Liver (tissue), 8 donors: ENCODE measurements at regions not wholly inside any gene's neighbourhood (a gene's known extent, or its start where the extent isn't known, plus 50 kb on each side); places are given as distances from the start of the nearest gene placed in this dataset.

ENCODE experiments used
- DNase-seq: peaks from one replicate; pipeline ENCODE4 v3.0.0-alpha.2; 2017; ENCODE audit warnings: low spot score
- H3K27ac ChIP-seq, 2 donors: one replicate each; pipeline ENCODE4 v1.7.0; 2013; ENCODE audit warnings: inconsistent platforms in 2 of 2, low read length in 2 of 2, control low read depth in 1 of 2, low read depth in 1 of 2, mild to moderate bottlenecking in 1 of 2
- H3K27me3 ChIP-seq, 4 donors: one replicate each; pipeline versions ENCODE4 v1.6.1 to v1.7.0; 2013; ENCODE audit warnings: low read length in 3 of 4, inconsistent platforms in 1 of 4, mild to moderate bottlenecking in 1 of 4, moderate library complexity in 1 of 4; ENCODE audit not compliant: control insufficient read depth in 4 of 4, insufficient read depth in 4 of 4
- H3K36me3 ChIP-seq, 4 donors: one replicate each; pipeline versions ENCODE4 v1.6.1 to v1.7.0; 2013; ENCODE audit warnings: low read length in 3 of 4, mild to moderate bottlenecking in 3 of 4, low read depth in 1 of 4, moderate library complexity in 1 of 4; ENCODE audit not compliant: control insufficient read depth in 4 of 4, insufficient read depth in 3 of 4
- H3K4me1 ChIP-seq, 4 donors: one replicate each; pipeline versions ENCODE4 v1.6.1 to v1.7.0; 2013; ENCODE audit warnings: low read length in 3 of 4, mild to moderate bottlenecking in 3 of 4, moderate library complexity in 1 of 4; ENCODE audit not compliant: control insufficient read depth in 4 of 4, insufficient read depth in 4 of 4
- H3K4me3 ChIP-seq, 3 donors: one replicate each; pipeline versions ENCODE4 v1.6.1 to v1.7.0; 2013; ENCODE audit warnings: low read length in 3 of 3, control low read depth in 1 of 3, low read depth in 1 of 3, mild to moderate bottlenecking in 1 of 3
- H3K9ac ChIP-seq, 2 donors: one replicate each; pipeline ENCODE4 v1.7.0; 2013; ENCODE audit warnings: low read length in 2 of 2, mild to moderate bottlenecking in 2 of 2, moderate library complexity in 2 of 2, control low read depth in 1 of 2, low read depth in 1 of 2
- H3K9me3 ChIP-seq, 4 donors: one replicate each; pipeline versions ENCODE4 v1.6.1 to v1.7.0; 2013; ENCODE audit warnings: low read length in 3 of 4; ENCODE audit not compliant: control insufficient read depth in 4 of 4
- EGR1 ChIP-seq, 2 donors: IDR thresholded peaks; 2 replicates each; pipeline ENCODE4 v1.6.1; 2016 to 2018; ENCODE audit warnings: antibody characterized with exemption in 2 of 2, low read depth in 2 of 2
- FOXA1 ChIP-seq: IDR thresholded peaks from 2 replicates; pipeline ENCODE4 v1.6.1; 2016; ENCODE audit warnings: antibody characterized with exemption
- FOXA2 ChIP-seq: IDR thresholded peaks from 2 replicates; pipeline ENCODE4 v1.6.1; 2016; ENCODE audit warnings: antibody characterized with exemption
- GABPA ChIP-seq, 2 donors: IDR thresholded peaks in 1 of 2; conservative IDR thresholded peaks in 1 of 2; 2 replicates each; pipeline ENCODE4 v1.6.1; 2016; ENCODE audit warnings: antibody characterized with exemption in 2 of 2, mild to moderate bottlenecking in 1 of 2, moderate library complexity in 1 of 2
- HNF4A ChIP-seq, 2 donors: conservative IDR thresholded peaks; 2 replicates each; pipeline ENCODE4 v1.6.1; 2016; ENCODE audit warnings: antibody characterized with exemption in 2 of 2, mild to moderate bottlenecking in 2 of 2
- HNF4G ChIP-seq: IDR thresholded peaks from 2 replicates; pipeline ENCODE4 v1.6.1; 2016; ENCODE audit warnings: antibody characterized with exemption
- JUND ChIP-seq, 2 donors: IDR thresholded peaks; 2 replicates each; pipeline ENCODE4 v1.6.1; 2016; ENCODE audit warnings: antibody characterized with exemption in 2 of 2
- NR2F2 ChIP-seq: IDR thresholded peaks from 2 replicates; pipeline ENCODE4 v1.6.1; 2016; ENCODE audit warnings: antibody characterized with exemption
- RAD21 ChIP-seq, 2 donors: IDR thresholded peaks; 2 replicates each; pipeline ENCODE4 v1.6.1; 2016; ENCODE audit warnings: antibody characterized with exemption in 2 of 2, mild to moderate bottlenecking in 2 of 2
- RXRA ChIP-seq, 2 donors: IDR thresholded peaks; 2 replicates each; pipeline ENCODE4 v1.6.1; 2017 to 2018; ENCODE audit warnings: antibody characterized with exemption in 2 of 2, mild to moderate bottlenecking in 1 of 2
- SP1 ChIP-seq: IDR thresholded peaks from 2 replicates; pipeline ENCODE4 v1.6.1; 2018; ENCODE audit warnings: antibody characterized with exemption, mild to moderate bottlenecking
- TAF1 ChIP-seq: conservative IDR thresholded peaks from 2 replicates; pipeline ENCODE4 v1.6.1; 2016; ENCODE audit warnings: antibody characterized with exemption, mild to moderate bottlenecking
- YY1 ChIP-seq: IDR thresholded peaks from 2 replicates; pipeline ENCODE4 v1.6.1; 2016; ENCODE audit warnings: antibody characterized with exemption, mild to moderate bottlenecking
- WGBS: extraction: QIAGEN DNeasy Blood & Tissue Kit; methylation state at CpG from one replicate; pipeline ENCODE4 v1.1.7; 2013; 5-methylcytosine and 5-hydroxymethylcytosine counted together
- TF ChIP-seq, protein P1 (sequence below): IDR thresholded peaks from 2 replicates; pipeline ENCODE4 v1.6.1; 2016; ENCODE audit warnings: antibody characterized with exemption
- TF ChIP-seq, protein P2 (sequence below): IDR thresholded peaks from 2 replicates; pipeline ENCODE4 v1.6.1; 2016; ENCODE audit warnings: antibody characterized with exemption
- TF ChIP-seq, protein P3 (sequence below): fragments of 150-350 bp; IDR thresholded peaks from 2 replicates; pipeline ENCODE4 v1.5.1; 2017; ENCODE audit warnings: improper control_type of control experiment, low read depth, low read length; ENCODE audit not compliant: missing input control
- TF ChIP-seq, protein P4 (sequence below): IDR thresholded peaks from 2 replicates; pipeline ENCODE4 v1.6.1; 2016; ENCODE audit warnings: antibody characterized with exemption, mild to moderate bottlenecking
- TF ChIP-seq, protein P5 (sequence below): IDR thresholded peaks from 2 replicates; pipeline ENCODE4 v1.6.1; 2016; ENCODE audit warnings: antibody characterized with exemption
- donor health status: healthy.
- donor health status: healthy.
- donor health status: healthy.
- donor health status: healthy.
- donor health status: healthy.

DNA sequence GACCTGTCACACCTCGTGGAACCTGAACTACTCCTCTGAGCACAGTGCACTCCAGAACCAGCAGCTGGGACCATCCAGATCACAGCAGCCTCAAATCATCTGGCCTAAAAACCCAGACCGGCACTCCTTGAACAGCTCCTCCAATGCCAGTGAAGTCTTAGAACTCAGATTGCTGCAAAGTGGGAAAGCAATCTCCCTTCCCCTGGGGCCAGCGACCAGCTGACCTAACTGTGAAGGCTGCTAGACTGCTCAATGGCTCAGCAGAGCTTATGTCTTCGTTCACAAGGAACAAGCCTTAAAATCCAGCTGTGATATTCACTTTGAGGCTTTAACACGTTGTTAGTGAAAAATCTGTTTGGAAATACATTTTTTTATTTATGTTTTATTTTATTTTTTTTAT, 243.2 kb downstream of the ANKRD60 start (continued):
- TF ChIP-seq, protein P1, sequence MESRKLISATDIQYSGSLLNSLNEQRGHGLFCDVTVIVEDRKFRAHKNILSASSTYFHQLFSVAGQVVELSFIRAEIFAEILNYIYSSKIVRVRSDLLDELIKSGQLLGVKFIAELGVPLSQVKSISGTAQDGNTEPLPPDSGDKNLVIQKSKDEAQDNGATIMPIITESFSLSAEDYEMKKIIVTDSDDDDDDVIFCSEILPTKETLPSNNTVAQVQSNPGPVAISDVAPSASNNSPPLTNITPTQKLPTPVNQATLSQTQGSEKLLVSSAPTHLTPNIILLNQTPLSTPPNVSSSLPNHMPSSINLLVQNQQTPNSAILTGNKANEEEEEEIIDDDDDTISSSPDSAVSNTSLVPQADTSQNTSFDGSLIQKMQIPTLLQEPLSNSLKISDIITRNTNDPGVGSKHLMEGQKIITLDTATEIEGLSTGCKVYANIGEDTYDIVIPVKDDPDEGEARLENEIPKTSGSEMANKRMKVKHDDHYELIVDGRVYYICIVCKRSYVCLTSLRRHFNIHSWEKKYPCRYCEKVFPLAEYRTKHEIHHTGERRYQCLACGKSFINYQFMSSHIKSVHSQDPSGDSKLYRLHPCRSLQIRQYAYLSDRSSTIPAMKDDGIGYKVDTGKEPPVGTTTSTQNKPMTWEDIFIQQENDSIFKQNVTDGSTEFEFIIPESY: no peak
- TF ChIP-seq TAF1: no peak
- TF ChIP-seq, protein P2, sequence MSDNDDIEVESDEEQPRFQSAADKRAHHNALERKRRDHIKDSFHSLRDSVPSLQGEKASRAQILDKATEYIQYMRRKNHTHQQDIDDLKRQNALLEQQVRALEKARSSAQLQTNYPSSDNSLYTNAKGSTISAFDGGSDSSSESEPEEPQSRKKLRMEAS: no peak
- no peak for TF ChIP-seq FOXA1
- no peak for TF ChIP-seq RAD21 (IDR thresholded peaks at IDR 0.05)
- no peak for TF ChIP-seq HNF4G
- no peak for TF ChIP-seq JUND (IDR thresholded peaks at IDR 0.05)

DNA sequence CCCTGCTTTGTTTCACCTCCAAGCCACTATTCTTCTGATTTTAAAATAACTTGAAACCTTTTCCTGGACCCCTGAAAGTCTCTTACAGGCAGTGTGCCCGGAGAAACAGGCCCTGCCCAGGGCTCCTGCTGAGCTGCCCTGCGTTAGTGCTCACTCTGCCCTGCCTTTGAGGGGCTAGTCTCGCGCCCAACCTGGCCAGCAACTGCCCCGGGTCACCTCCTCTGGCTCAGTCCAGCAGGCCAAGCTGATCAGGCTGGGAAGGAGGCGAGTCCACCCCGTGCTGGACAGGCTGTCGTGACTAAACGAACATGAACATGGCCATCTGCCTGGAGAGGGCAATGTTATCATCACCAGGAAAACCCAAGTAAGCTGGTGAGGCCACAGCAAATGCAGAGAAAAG, 245.4 kb downstream of the ANKRD60 start:
- no peak overlapping the region for H3K4me3 ChIP-seq
- TF ChIP-seq HNF4G: no peak
- TF ChIP-seq, protein P3, sequence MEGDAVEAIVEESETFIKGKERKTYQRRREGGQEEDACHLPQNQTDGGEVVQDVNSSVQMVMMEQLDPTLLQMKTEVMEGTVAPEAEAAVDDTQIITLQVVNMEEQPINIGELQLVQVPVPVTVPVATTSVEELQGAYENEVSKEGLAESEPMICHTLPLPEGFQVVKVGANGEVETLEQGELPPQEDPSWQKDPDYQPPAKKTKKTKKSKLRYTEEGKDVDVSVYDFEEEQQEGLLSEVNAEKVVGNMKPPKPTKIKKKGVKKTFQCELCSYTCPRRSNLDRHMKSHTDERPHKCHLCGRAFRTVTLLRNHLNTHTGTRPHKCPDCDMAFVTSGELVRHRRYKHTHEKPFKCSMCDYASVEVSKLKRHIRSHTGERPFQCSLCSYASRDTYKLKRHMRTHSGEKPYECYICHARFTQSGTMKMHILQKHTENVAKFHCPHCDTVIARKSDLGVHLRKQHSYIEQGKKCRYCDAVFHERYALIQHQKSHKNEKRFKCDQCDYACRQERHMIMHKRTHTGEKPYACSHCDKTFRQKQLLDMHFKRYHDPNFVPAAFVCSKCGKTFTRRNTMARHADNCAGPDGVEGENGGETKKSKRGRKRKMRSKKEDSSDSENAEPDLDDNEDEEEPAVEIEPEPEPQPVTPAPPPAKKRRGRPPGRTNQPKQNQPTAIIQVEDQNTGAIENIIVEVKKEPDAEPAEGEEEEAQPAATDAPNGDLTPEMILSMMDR: no peak
- TF ChIP-seq, protein P4, sequence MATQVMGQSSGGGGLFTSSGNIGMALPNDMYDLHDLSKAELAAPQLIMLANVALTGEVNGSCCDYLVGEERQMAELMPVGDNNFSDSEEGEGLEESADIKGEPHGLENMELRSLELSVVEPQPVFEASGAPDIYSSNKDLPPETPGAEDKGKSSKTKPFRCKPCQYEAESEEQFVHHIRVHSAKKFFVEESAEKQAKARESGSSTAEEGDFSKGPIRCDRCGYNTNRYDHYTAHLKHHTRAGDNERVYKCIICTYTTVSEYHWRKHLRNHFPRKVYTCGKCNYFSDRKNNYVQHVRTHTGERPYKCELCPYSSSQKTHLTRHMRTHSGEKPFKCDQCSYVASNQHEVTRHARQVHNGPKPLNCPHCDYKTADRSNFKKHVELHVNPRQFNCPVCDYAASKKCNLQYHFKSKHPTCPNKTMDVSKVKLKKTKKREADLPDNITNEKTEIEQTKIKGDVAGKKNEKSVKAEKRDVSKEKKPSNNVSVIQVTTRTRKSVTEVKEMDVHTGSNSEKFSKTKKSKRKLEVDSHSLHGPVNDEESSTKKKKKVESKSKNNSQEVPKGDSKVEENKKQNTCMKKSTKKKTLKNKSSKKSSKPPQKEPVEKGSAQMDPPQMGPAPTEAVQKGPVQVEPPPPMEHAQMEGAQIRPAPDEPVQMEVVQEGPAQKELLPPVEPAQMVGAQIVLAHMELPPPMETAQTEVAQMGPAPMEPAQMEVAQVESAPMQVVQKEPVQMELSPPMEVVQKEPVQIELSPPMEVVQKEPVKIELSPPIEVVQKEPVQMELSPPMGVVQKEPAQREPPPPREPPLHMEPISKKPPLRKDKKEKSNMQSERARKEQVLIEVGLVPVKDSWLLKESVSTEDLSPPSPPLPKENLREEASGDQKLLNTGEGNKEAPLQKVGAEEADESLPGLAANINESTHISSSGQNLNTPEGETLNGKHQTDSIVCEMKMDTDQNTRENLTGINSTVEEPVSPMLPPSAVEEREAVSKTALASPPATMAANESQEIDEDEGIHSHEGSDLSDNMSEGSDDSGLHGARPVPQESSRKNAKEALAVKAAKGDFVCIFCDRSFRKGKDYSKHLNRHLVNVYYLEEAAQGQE: no peak
- TF ChIP-seq GABPA (IDR thresholded peaks at IDR 0.05 in 1 of 2, conservative IDR thresholded peaks at IDR 0.05 in 1 of 2): no peak
- TF ChIP-seq TAF1: no peak
- TF ChIP-seq HNF4A (conservative IDR thresholded peaks at IDR 0.05): no peak
- no peak for TF ChIP-seq EGR1 (IDR thresholded peaks at IDR 0.05; ENCODE audit: low read depth in 2 of 2)
- TF ChIP-seq, protein P5, sequence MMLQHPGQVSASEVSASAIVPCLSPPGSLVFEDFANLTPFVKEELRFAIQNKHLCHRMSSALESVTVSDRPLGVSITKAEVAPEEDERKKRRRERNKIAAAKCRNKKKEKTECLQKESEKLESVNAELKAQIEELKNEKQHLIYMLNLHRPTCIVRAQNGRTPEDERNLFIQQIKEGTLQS: no peak
- H3K9me3 ChIP-seq: no peaks in the 10 kb centered on the region
- WGBS: 69% methylated on average over 9 of the region's 9 CpGs
- H3K27me3 ChIP-seq: peaks cover 0 to 2% (median 0%) of the 10 kb centered on the region in 4 donors
- H3K9ac ChIP-seq: no peak overlapping the region
- no peak for DNase-seq
- no peaks in the 10 kb centered on the region for H3K4me1 ChIP-seq
- H3K27ac ChIP-seq: no peak overlapping the region
- no peaks in the 10 kb centered on the region for H3K36me3 ChIP-seq

DNA sequence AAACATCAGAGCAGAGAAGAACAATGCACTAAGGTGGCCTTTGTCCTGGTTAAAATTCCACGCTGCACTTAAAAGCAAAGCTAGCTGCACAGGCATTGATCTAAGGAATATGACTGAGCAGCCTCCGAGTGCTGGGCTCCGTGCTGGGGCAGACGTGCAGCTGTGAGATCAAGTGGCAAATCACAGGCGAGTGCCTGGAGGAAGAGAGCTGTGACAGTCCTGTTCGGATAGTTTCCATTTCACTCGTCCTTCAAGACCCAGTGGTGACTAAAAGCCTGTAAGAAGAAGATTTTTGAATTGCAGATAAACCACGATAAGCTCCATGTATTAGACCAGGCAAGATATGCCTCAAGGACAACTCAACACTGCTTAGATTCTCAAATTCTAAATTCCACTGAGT, 247.9 kb downstream of the ANKRD60 start:
- TF ChIP-seq RXRA (IDR thresholded peaks at IDR 0.05) (no peak), YY1 (no peak), TAF1 (no peak), EGR1 (IDR thresholded peaks at IDR 0.05; ENCODE audit: low read depth in 2 of 2) (no peak), SP1 (no peak), GABPA (IDR thresholded peaks at IDR 0.05 in 1 of 2, conservative IDR thresholded peaks at IDR 0.05 in 1 of 2) (no peak), FOXA2 (no peak), JUND (IDR thresholded peaks at IDR 0.05) (no peak), NR2F2 (no peak)
- TF ChIP-seq, protein P2: no peak
- TF ChIP-seq, protein P1: no peak
- DNase-seq: no peak
- Histone ChIP-seq H3K36me3 (no peaks in the 10 kb centered on the region), H3K4me3 (no peak overlapping the region), H3K27ac (no peak overlapping the region), H3K4me1 (no peaks in the 10 kb centered on the region), H3K27me3 (no peaks in the 10 kb centered on the region), H3K9ac (no peak overlapping the region), H3K9me3 (no peaks in the 10 kb centered on the region)
- WGBS: 37% methylated on average over 8 of the region's 8 CpGs
